ENCODE measurements at regions not wholly inside any gene's neighbourhood (a gene's known extent, or its start where the extent isn't known, plus 50 kb on each side); places are given as distances from the start of the nearest gene placed in this dataset.

DNA sequence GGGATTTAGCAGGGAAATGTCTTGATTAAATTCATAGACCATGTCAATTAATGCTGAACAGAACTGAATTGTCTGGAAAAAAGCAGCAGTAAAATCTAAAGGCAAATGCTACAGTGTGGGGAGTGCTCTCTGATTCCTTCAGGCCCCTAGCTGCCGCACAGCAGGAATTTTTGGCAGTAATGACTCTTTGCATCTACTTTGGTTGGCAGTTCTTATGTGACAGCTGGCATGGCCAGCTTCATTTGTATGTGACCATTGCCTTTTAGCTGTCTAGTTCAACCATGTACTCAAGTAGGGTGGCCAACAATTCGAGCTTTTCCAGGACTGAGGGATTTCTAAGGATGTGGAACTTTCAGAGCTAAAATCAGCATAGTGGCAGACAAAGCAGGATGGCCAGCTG is 499.1 kb upstream of the MAN1A1 start:
- Histone ChIP-seq H3K4me3 (no peak overlapping the region), H3K9ac (ENCODE audit: low read depth in 2 of 2, low read length in 2 of 2) (no peak overlapping the region), H3K4me1 (no peaks in the 10 kb centered on the region), H3K36me3 (no peaks in the 10 kb centered on the region), H3K27ac (no peak overlapping the region), H3K9me3 (no peaks in the 10 kb centered on the region), H3K27me3 (no peaks in the 10 kb centered on the region)
- intact Hi-C loops (cut with DNase I): no loop called here
- DNase-seq: no peak
- TF ChIP-seq, protein P1, sequence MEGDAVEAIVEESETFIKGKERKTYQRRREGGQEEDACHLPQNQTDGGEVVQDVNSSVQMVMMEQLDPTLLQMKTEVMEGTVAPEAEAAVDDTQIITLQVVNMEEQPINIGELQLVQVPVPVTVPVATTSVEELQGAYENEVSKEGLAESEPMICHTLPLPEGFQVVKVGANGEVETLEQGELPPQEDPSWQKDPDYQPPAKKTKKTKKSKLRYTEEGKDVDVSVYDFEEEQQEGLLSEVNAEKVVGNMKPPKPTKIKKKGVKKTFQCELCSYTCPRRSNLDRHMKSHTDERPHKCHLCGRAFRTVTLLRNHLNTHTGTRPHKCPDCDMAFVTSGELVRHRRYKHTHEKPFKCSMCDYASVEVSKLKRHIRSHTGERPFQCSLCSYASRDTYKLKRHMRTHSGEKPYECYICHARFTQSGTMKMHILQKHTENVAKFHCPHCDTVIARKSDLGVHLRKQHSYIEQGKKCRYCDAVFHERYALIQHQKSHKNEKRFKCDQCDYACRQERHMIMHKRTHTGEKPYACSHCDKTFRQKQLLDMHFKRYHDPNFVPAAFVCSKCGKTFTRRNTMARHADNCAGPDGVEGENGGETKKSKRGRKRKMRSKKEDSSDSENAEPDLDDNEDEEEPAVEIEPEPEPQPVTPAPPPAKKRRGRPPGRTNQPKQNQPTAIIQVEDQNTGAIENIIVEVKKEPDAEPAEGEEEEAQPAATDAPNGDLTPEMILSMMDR (IDR thresholded peaks at IDR 0.05): no peak

DNA sequence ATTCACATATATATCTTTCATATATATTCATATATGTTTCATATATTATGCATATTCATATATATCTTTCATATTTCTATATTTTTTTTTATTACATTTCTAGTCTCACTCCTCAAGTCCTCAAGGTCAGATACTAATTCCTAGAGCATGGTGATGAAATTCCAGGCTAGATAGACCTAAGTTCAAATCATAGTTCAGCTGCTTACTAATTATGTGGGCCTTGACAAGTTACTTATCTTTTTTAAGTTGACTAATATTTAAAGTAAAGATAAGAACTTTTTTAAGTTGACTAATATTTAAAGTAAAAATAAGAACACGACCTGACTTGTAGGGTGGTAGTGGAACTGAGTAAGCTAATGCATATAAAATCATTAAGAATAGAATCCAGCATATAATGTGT is 495.6 kb upstream of the MAN1A1 start:
- intact Hi-C loops (cut with DNase I): no loop called here
- no peaks in the 10 kb centered on the region for H3K36me3 ChIP-seq

DNA sequence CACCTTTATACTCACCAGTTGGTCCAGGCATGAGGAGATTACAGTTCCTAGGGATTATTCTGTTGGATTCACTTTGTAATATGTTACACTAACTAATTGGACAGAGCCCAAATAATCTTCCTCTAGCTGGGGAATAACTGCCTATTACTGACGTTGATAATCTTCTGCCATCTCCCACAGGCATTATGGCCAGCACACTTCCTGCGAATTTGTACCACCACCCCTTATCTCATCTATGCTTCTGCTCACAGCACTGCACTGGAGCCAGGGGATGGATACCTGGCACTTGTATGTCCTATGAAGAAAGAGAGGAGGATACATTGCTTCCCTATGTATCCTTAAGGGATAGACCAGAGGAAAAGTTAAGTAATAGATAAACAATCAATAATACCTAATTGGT is 494.8 kb upstream of the MAN1A1 start:
- TF ChIP-seq, protein P1 (IDR thresholded peaks at IDR 0.05): no peak
- Histone ChIP-seq H3K9ac (ENCODE audit: low read depth in 2 of 2, low read length in 2 of 2) (no peak overlapping the region), H3K36me3 (no peaks in the 10 kb centered on the region), H3K27me3 (no peaks in the 10 kb centered on the region), H3K27ac (no peak overlapping the region), H3K4me1 (no peaks in the 10 kb centered on the region), H3K4me3 (no peak overlapping the region), H3K9me3 (no peaks in the 10 kb centered on the region)
- intact Hi-C loops (cut with DNase I): no loop called here
- no peak for DNase-seq

More for the DNA sequence above, 495.6 kb upstream of the MAN1A1 start:
- Histone ChIP-seq H3K4me1 (no peaks in the 10 kb centered on the region), H3K27ac (no peak overlapping the region), H3K27me3 (no peaks in the 10 kb centered on the region), H3K9ac (ENCODE audit: low read depth in 2 of 2, low read length in 2 of 2) (no peak overlapping the region), H3K4me3 (no peak overlapping the region), H3K9me3 (no peaks in the 10 kb centered on the region)
- TF ChIP-seq, protein P1 (IDR thresholded peaks at IDR 0.05): no peak
- no peak for DNase-seq

DNA sequence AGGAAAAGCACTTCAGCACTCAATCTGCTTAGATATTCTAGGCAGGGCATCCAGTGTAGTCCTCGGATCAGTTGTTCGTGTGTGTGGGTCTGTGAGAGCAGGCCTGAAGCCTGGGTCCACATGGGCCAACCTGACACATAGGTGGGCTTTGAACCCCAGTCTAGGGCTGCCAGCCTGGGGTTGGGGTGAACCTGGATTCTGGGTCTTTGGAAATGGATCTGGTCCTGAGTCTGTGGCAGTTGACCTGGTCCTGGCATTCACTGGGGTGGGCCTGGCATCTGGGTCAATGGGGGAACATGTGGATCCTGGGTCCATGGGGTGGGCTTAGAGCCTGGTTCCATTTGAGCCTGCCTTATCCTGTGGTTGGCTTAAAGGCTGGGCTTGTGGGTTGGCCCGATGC is 492.6 kb upstream of the MAN1A1 start:
- Histone ChIP-seq H3K9ac (ENCODE audit: low read depth in 2 of 2, low read length in 2 of 2) (no peak overlapping the region), H3K9me3 (no peaks in the 10 kb centered on the region), H3K36me3 (no peaks in the 10 kb centered on the region), H3K4me1 (no peaks in the 10 kb centered on the region), H3K27ac (no peak overlapping the region), H3K4me3 (no peak overlapping the region), H3K27me3 (no peaks in the 10 kb centered on the region)
- intact Hi-C loops (cut with DNase I): no loop called here
- no peak for DNase-seq
- TF ChIP-seq, protein P1 (IDR thresholded peaks at IDR 0.05): no peak

DNA sequence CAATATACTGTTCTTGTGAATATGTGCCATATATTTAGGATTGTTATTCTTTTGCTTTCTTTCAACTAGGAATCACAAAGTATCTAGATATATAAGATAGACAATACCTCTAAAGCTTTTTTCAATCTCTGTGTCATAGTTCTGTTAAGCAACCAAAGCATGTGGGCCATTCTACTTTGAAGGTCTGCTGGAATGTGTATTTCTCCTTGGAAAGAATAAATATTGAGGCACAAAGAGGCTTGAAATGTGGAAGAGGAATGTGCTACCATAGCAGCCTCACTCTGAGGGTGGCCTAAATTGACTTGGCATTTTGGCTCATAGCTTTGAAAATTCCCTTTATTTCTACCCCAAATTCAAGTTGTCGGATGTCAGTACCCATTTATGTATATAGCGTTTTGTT is 488.5 kb upstream of the MAN1A1 start:
- no peaks in the 10 kb centered on the region for H3K27me3 ChIP-seq
- no peaks in the 10 kb centered on the region for H3K4me1 ChIP-seq
- no peaks in the 10 kb centered on the region for H3K9me3 ChIP-seq
- intact Hi-C loops (cut with DNase I): no loop called here
- H3K36me3 ChIP-seq: no peaks in the 10 kb centered on the region
- no peak overlapping the region for H3K27ac ChIP-seq
- H3K9ac ChIP-seq (ENCODE audit: low read depth in 2 of 2, low read length in 2 of 2): no peak overlapping the region
- no peak for DNase-seq
- TF ChIP-seq, protein P1 (IDR thresholded peaks at IDR 0.05): no peak
- H3K4me3 ChIP-seq: no peak overlapping the region

DNA sequence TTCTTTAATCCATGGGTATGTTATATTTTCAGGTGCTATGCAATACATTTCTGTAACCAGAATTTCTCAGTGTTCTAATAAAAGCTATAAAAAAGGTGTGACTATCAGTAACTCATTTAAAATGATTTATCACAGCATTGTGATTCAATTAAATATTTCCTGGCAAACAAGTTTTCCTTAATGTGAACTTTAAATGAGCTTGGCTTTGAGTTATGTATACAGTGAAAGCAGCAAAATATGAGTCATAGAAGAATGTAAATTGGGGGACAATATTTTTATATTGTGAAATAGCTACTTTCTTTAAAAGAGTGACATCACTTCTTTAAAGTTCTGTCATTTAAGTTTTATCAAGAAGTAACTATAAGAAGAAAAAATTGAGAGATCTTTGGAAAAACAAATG is 484.9 kb upstream of the MAN1A1 start:
- H3K4me3 ChIP-seq: no peak overlapping the region
- no peaks in the 10 kb centered on the region for H3K9me3 ChIP-seq
- H3K36me3 ChIP-seq: no peaks in the 10 kb centered on the region
- H3K4me1 ChIP-seq: no peaks in the 10 kb centered on the region
- H3K27ac ChIP-seq: no peak overlapping the region
- H3K27me3 ChIP-seq: no peaks in the 10 kb centered on the region
- no peak for DNase-seq
- intact Hi-C loops (cut with DNase I): no loop called here
- H3K9ac ChIP-seq (ENCODE audit: low read depth in 2 of 2, low read length in 2 of 2): no peak overlapping the region
- TF ChIP-seq, protein P1 (IDR thresholded peaks at IDR 0.05): no peak

Measured in colonic mucosa (tissue), 4 donors.